ENCODE measurements at regions not wholly inside any gene's neighbourhood (a gene's known extent, or its start where the extent isn't known, plus 50 kb on each side); places are given as distances from the start of the nearest gene placed in this dataset.

GRCh38 chr4:186775902-186776301 lies 52.2 kb upstream of the FAT1 start:
- Histone ChIP-seq H3K36me3 (ENCODE audit: control insufficient read depth, insufficient read depth, low read length) (no peaks in the 10 kb centered on the region), H3K4me3 (ENCODE audit: low read depth, low read length) (no peak overlapping the region)
- POLR2A ChIA-PET: no interaction called here

GRCh38 chr4:186778134-186778533 lies 54.5 kb upstream of the FAT1 start:
- no peaks in the 10 kb centered on the region for H3K36me3 ChIP-seq (ENCODE audit: control insufficient read depth, insufficient read depth, low read length)
- ChIA-PET POLR2A (no interaction called here), CTCF (no interaction called here)
- H3K4me3 ChIP-seq (ENCODE audit: low read depth, low read length): no peak overlapping the region
- no peak for TF ChIP-seq CTCF (IDR thresholded peaks at IDR 0.05; ENCODE audit: insufficient read depth, low read depth, low read length)
- no peaks in the 10 kb centered on the region for H3K27me3 ChIP-seq (ENCODE audit: control insufficient read depth, insufficient read depth, low read length)
- DNase-seq (ENCODE audit: low read depth): no peak

More at GRCh38 chr4:186775902-186776301, 52.2 kb upstream of the FAT1 start:
- no peak for DNase-seq (ENCODE audit: low read depth)
- H3K27me3 ChIP-seq (ENCODE audit: control insufficient read depth, insufficient read depth, low read length): no peaks in the 10 kb centered on the region
- CTCF ChIA-PET: no interaction called here
- TF ChIP-seq CTCF (IDR thresholded peaks at IDR 0.05; ENCODE audit: insufficient read depth, low read depth, low read length): no peak

- TF ChIP-seq CTCF (IDR thresholded peaks at IDR 0.05; ENCODE audit: insufficient read depth, low read depth, low read length): no peak
- no peak for DNase-seq (ENCODE audit: low read depth)
- Histone ChIP-seq H3K4me3 (ENCODE audit: low read depth, low read length) (no peak overlapping the region), H3K36me3 (ENCODE audit: control insufficient read depth, insufficient read depth, low read length) (no peaks in the 10 kb centered on the region), H3K27me3 (ENCODE audit: control insufficient read depth, insufficient read depth, low read length) (no peaks in the 10 kb centered on the region)
- POLR2A ChIA-PET: no interaction called here
- CTCF ChIA-PET: interaction anchor here (1.2 to 1.7 kb wide), 2 partner anchors 8 to 12 kb away, joined by 3 to 4 read pairs; no protein-coding TSS in a partner anchor
These were observed 56.8 kb upstream of the FAT1 start for GRCh38 chr4:186780291-186781031.

GRCh38 chr4:186781032-186781917 lies 57.6 kb upstream of the FAT1 start:
- CTCF ChIA-PET: interaction anchor here (1.2 to 1.7 kb wide), 2 partner anchors 9 to 11 kb away, joined by 3 to 4 read pairs; no protein-coding TSS in a partner anchor
- Histone ChIP-seq H3K27me3 (ENCODE audit: control insufficient read depth, insufficient read depth, low read length) (no peaks in the 10 kb centered on the region), H3K36me3 (ENCODE audit: control insufficient read depth, insufficient read depth, low read length) (no peaks in the 10 kb centered on the region), H3K4me3 (ENCODE audit: low read depth, low read length) (no peak overlapping the region)
- no peak for DNase-seq (ENCODE audit: low read depth)
- no peak for TF ChIP-seq CTCF (IDR thresholded peaks at IDR 0.05; ENCODE audit: insufficient read depth, low read depth, low read length)
- POLR2A ChIA-PET: no interaction called here

GRCh38 chr4:186782302-186782701 lies 58.6 kb upstream of the FAT1 start:
- CTCF ChIA-PET: no interaction called here
- POLR2A ChIA-PET: no interaction called here
- TF ChIP-seq CTCF (IDR thresholded peaks at IDR 0.05; ENCODE audit: insufficient read depth, low read depth, low read length): no peak
- DNase-seq (ENCODE audit: low read depth): no peak
- H3K4me3 ChIP-seq (ENCODE audit: low read depth, low read length): no peak overlapping the region
- no peaks in the 10 kb centered on the region for H3K27me3 ChIP-seq (ENCODE audit: control insufficient read depth, insufficient read depth, low read length)
- no peaks in the 10 kb centered on the region for H3K36me3 ChIP-seq (ENCODE audit: control insufficient read depth, insufficient read depth, low read length)

Measured in BJ (cell line).